ENCODE measurements at regions not wholly inside any gene's neighbourhood (a gene's known extent, or its start where the extent isn't known, plus 50 kb on each side); places are given as distances from the start of the nearest gene placed in this dataset.

DNA sequence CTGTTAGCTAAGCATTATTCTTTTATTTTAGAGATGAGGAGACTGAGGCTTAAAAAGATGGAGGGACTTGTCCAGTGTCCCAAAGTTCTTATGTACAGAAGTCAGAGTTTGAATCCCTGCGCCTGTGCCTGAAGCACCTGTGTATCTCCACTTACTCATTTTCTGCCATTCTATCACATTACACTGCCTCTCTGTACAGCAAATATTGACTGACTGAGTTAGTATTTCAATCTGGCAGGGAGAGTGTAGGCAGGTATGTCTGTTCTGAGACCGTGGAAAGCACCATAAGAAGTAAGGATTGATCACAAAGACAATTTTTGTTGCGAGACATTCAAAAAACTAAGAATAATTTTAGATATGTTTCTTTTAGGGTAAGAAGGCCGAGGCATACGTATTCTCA is 162.7 kb downstream of the KITLG start:
- no peak for DNase-seq (ENCODE audit: low read depth in 2 of 2)

DNA sequence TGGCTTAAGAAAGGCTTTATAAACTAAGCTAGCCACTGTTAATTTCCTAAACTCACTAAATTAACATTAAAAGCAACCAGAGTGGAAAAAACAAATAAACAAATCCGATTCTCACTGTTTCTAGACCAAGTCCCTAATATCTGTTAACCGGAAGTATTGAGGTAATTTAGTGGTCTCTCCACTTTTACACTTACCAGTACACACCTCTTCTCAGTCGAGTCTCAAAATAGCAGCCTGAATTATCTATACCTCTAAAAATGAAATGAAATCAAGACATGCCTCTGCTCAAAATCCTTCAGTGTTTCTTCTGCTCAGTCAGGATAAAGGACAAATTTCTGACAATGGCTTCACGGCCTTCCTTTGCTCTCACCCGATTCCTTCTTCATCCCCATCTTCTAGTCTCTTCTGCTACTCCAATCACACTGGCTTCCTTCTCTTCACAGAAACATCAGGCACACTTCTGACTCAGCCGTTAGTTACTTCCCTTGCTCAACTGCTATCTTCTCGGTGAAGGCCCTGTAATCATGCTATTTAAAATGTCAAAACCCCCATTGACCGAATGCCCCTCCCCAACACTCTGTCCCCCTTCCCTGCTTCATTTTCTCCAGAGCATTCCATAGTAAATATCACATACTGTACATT is 161.3 kb downstream of the KITLG start:
- no peak for DNase-seq (ENCODE audit: low read depth in 2 of 2)

DNA sequence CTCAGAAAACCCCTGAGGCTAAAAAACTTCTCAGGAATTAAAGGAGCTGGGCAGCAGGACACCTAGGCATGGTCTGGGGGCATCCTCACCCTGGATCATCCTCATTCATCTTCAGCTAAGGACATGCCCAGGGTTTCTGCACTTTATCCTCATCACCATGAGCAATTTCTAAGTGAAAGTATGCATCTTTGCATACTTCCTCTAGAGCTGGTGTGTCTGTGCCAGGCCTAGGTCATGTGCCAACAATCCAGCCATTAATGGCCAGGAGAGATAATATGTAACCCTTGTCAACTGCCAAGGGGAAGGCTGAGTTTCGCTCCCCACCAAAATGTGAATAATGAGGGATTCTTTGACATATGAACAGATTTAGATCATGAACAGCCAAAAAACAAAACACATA is 160.5 kb downstream of the KITLG start:
- DNase-seq (ENCODE audit: low read depth in 2 of 2): no peak

DNA sequence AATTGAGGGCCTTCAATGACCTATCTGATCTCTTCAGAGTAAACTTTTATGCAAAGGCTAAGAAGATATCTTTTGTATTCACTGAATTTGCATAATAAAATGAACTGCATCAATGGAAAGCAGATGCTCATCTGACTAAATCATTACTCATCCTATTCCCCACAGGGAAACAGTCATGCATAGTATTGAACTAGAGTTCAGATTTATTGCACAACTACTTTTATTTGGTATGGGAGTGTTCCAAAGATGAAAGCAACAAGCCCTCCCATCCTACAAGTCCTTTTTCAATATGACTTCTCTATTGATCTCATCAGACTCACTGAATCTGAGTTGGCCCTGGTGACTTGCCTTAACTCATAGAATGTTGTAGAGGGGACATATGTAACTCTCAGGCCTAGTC is 159.8 kb downstream of the KITLG start:
- no peak for DNase-seq (ENCODE audit: low read depth in 2 of 2)

DNA sequence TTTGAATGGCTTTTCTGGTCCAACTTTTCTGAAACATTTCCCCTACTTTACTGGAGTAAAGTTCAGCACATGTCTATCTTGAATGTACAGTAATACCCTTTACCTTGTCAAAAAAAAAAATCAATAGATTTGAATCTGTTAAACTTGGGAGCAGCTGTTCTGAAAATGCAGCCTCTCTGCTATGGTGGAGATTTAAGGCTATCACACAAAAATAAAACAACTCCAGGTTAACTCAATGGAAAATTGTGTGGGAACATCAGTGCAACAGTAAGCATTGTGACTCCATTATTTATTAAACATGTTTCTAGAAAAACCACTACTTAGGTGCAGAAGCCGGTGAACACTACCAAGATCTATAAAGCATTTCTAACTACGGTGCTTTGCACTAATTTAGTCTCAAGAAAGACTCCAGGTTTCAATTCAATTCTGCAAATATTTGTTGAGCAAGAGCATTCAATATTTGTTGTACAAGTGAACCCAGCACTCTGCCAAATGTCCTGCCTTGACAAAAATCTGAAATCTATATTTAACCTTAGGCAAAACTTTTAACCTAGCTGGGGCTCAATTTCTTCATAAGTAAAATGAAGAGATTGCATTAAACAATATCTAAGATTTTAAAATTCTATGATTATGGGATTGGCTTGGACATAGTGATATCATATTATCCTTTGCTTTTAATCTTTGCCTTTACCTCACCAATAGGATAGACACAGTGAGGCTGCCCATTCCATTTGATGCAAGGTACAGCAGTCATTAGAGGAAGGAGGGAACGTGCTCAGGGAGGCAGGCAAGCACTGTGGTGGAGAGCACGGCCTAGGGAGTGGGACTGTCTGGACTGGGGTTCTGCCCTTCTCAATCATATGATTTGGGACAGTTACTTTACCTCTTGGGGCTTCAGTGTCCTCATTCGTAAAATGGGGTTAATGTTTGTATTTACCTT is 155.2 kb downstream of the KITLG start:
- DNase-seq (ENCODE audit: low read depth in 2 of 2): no peak

DNA sequence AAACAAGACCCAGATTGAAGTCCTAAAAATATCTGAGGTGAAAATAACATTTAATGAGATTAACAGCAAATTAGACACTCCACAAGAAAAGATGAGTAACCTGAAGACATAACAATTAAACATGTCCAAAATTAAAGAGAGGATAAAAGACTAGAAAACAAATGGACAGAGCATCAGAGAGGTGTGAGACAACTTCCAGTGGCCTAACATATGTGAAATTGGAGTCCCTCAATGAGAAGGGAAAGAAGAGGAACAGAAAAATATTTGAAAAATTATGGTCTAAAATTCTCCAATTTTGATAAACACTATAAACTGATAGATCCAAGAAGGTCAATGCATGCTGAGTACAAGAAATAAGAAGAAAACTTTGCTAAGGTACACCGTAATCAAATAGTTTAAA is 151.9 kb downstream of the KITLG start:
- no peak for DNase-seq (ENCODE audit: low read depth in 2 of 2)

DNA sequence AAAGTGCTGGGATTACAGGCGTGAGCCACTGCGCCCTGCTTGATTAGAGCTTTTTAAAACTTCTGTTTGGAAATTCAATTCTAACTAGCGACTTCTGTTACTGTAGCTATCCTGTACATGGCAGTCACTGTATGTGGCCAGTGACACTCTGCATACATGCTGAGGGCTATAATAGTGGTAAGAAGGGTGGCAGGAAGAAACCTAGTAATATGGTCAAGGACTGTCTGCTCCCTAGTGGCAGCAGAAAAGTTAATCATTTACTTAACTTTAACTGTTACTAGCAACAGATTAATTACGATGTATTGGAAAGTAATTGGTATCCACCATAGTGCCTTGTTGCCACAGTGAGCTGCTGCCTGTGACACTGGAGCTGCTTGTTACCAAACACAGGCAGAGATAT is 149.0 kb downstream of the KITLG start:
- no peak for DNase-seq (ENCODE audit: low read depth in 2 of 2)

DNA sequence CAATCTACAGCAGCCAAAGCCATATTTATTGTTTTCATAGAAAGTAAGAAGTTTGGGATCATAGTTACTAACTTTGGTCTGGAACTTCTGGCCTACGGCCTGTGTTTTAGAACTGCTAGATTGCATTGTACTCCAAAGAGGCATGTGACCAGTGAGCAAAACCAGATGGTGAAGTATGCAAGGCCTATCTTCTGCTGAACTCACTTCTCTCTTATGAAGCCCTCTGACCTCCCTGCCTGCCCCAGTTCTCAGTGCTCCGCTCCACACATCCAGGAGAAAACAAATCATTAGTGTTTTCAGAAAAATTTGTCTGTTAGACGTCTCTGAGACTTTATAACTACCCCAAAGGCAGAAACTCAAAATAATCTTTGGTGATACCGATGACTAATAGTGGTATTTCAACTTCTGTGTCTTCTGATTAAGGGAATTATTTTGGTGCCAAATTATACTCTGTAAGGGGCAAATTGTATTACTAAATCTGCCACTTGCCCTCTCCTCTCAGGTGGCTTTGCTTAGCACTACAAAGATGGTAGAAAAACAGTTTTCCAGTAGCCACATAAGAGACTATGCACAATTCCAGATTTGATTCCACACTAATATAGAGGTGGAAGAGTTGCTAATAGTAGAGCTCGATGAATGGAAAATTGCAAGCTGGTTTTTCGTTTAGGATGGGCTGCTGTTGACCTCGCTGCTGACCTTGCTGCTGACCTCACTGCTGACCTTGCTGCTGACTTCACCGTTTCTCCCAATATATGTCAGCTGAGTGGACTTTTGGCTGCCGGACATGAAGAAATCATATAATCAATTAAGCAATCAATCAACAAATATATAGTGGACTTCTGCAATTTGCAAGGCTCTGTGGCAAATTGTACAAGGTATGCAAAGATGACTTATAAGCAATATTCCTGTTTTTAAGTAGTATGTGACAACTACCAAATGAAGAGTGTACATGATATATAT is 147.5 kb downstream of the KITLG start:
- no peak for DNase-seq (ENCODE audit: low read depth in 2 of 2)

DNA sequence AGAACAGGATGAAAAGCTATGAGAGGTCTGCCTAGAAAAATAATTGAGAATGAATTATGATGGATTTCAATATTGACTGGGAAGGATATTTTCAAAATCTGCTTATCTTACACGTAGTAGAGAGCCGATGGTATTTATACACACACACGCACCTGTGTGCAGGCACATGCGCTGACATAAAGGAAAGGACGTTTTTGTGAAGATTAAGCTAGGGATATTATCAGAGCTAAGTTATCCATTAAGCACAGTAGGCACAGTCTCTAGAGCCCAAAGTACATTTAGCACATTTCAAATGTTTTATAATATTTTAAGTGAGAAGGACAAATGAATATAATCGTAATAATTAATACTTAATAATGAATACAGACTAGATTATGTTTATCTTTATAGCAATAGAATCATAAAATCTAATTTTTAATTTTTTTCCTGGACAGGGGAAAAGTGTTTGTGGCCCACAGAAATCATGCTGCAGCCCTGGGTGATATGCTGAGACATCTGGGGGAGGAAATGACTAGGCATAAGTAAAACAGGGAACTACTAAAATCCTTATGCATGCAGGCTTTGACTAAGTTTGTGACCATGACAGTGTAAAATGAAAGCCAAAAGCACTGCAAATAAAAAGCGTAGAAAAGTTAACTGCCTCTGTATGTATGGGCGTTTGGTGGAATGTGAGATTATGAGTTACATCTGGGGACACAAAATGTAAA is 146.1 kb downstream of the KITLG start:
- DNase-seq (ENCODE audit: low read depth in 2 of 2): no peak

DNA sequence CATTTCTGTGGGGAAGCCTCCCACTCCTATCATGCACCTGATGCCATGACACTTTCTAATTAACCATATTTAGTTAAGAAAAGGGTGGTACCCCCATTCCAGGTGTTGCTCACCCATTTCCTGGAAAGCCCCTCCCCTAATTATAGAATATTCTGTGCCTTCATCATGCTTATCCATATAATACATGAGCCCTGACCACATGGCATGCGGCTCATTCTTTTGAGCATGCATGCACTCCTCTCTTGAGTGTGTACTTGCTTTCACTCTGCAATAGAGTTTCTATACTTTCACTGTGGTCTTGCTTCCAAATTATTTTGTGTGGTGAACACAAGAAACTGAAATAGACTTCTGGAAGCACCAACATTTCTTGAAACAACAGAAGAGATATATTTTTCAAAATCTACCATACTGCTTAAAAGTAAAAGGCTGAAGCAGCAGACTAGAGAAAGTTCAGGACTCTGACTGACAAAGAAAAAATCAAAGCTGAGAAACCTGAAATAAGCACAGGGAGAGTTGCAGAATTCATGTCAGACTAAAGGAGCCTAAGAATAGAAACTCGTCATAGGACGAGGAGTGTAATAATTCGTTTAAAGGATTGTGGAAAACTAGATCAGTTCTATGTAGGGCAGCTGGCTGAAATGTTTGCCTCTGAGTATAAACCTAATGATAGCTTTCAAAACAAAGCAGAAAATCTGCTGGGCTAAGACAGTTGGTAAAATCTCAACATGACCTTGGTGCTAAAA is 144.8 kb downstream of the KITLG start:
- DNase-seq (ENCODE audit: low read depth in 2 of 2): no peak

DNA sequence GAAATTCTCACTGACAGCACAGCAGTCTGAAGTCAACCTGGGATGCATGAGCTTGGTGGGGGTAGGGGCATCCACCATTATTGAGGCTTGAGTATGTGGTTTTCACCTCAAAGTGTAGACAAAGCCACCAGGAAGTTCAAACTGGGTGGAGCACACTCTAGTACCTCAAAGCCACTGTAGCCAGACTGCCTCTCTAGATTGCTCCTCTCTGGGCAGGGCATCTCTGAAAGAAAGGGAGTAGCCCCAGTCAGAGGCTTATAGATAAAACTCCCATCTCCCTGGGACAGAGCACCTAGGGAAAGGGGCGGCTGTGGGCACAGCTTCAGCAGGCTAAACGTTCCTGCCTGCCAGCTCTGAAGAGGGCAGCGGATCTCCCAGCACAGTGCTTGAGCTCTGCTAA is 143.0 kb downstream of the KITLG start:
- no peak for DNase-seq (ENCODE audit: low read depth in 2 of 2)
